DMS153 treated with DMSO at 0.1 percent for 48 hours (cell line): ENCODE measurements at regions not wholly inside any gene's neighbourhood (a gene's known extent, or its start where the extent isn't known, plus 50 kb on each side); places are given as distances from the start of the nearest gene placed in this dataset.

ENCODE experiments used
- DNase-seq: peaks from one replicate; lab custom pipeline; 2025; ENCODE audit not compliant: unreplicated experiment; lab: John Stamatoyannopoulos, UW

- DNase-seq = no peak
Observed at GRCh38 chr6:87815449-87815848, 113.4 kb upstream of the AKIRIN2 start.

- DNase-seq = peak; percentile 65
Observed at GRCh38 chr6:87808005-87808757, 106.1 kb upstream of the AKIRIN2 start.

- DNase-seq = no peak
Observed at GRCh38 chr6:87807475-87807874, 105.4 kb upstream of the AKIRIN2 start.

GRCh38 chr6:87806635-87807034 is 104.6 kb upstream of the AKIRIN2 start:
- peak; percentile 87 for DNase-seq

GRCh38 chr6:87806099-87806498 is 104.1 kb upstream of the AKIRIN2 start:
- no peak for DNase-seq

DNA sequence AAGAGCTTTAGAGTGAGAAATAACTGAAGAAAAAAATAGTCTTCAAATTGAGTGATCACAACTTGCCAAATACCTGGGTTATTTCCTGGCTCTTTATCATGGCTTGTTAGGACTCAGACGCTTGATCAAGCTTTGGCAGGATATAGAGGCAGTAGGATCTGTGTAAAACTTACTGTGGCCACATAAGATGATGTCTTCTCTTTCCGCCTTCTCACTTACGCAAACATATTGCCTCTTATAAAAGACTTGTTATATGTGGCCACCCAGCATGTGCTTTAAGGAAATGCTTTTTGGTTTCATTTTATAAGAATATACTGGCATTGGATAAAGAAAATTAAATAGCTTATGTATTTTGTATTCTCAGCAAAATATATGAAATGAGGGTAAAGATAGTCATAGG is 101.8 kb upstream of the AKIRIN2 start:
- no peak for DNase-seq

GRCh38 chr6:87799651-87800050 is 97.6 kb upstream of the AKIRIN2 start:
- DNase-seq = no peak

- no peak for DNase-seq
Observed at GRCh38 chr6:87798393-87799278, 96.6 kb upstream of the AKIRIN2 start.

- DNase-seq = no peak
Observed at GRCh38 chr6:87794922-87795885, 93.2 kb upstream of the AKIRIN2 start.

- DNase-seq = no peak
Observed at GRCh38 chr6:87793315-87793714, 91.3 kb upstream of the AKIRIN2 start.

GRCh38 chr6:87791982-87792381 is 89.9 kb upstream of the AKIRIN2 start:
- no peak for DNase-seq

DNA sequence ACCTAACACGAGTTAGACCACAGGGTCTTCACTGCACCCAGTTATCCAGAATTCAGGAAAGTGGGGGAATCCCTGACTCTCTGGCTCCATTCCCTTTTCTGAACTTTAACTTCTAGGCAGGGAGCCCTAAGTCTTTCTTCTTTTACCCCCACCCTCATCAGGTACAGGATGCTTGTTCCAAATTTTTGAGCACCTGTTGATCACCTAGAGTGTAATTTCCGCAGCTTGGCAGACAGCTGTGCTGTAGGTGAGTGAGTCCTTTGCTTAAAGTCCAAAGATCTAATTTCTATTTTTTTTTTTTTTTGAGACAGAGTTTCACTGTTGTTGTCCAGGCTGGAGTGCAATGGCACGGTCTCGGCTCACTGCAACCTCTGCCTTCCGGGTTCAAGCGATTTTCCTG is 89.5 kb upstream of the AKIRIN2 start:
- DNase-seq = no peak

DNA sequence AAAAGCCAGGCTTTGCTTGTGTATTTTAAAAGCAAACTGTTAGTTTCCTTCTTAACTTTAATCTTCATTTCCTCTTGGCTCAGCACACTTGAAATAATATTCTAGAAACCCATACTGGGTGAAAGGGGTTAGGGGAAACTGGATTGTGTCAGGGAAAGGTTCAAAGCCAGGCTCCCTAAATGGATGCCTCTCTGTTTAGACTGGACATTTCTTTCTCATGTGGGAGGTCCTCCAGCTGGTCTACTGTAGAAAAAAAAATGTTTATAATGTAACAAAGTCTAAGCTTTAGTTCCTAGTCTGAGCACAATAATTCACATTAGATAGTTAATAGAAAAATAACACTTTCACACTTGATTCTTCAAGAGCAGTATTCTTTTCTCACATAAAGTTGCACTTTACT is 89.0 kb upstream of the AKIRIN2 start:
- DNase-seq = no peak

DNA sequence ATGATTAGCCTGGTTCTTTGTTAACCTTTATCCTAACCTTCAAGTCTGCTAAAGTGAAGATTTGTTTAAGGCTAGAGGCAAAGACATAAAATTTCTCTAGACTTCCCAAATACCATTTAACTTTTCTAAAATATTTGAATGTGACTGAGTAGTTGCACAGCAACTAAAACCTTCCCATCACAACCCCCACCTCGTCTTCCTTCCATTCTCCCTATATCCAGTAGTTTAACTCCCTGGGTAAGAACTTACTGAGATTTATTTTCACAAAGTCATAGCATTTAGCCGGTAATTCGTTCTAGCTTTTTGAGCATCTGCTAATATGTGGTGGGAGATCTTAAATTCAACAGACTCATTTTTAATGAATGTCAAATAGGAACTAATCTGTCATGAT is 87.9 kb upstream of the AKIRIN2 start:
- no peak for DNase-seq

GRCh38 chr6:87789198-87789899 is 87.3 kb upstream of the AKIRIN2 start:
- DNase-seq = no peak

- no peak for DNase-seq
Observed at GRCh38 chr6:87788141-87788540, 86.1 kb upstream of the AKIRIN2 start.

- no peak for DNase-seq
Observed at GRCh38 chr6:87785229-87785862, 83.3 kb upstream of the AKIRIN2 start.

- no peak for DNase-seq
Observed at GRCh38 chr6:87784690-87785089, 82.7 kb upstream of the AKIRIN2 start.

DNA sequence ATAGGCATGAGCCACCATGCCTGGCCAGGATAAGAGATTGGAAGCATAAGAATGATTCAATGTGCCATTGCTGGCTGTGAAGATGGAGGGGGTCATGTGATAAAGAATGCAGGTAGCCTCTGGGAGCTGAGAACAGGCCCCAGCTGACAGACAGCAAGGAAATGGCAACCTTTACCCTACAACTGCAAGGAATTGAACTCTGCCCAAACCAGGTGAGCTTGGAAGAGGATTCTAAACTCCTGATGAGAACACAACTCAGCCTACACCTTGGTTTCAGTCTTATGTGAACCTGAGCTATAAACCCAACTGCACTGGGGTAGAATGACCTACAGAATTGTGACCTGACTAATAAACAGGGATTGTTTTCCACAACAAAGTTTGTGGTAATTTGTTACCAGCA is 82.0 kb upstream of the AKIRIN2 start:
- no peak for DNase-seq

DNA sequence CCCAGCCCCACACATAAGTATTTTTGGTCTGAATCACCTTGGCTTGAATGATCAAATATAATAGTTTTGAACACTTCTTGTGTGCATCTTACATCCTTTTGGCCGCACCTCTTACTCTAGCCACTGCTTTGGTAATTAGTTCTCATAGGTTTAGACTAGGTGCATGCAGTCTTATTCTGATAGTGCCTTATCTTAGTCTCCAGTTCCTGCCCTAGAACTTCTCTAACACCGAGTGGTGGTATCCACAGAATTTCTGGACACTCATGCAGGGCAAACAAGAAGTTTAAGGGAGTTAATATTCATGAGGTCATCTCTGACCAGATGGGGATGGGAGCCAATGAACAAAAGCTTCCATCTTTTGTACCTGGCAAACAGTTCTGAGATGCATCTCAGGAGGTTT is 77.5 kb upstream of the AKIRIN2 start:
- DNase-seq = no peak
